HG02981 (cell line): ENCODE measurements at regions not wholly inside any gene's neighbourhood (a gene's known extent, or its start where the extent isn't known, plus 50 kb on each side); places are given as distances from the start of the nearest gene placed in this dataset.

Experiments
- ATAC-seq: cut with Tn5 transposase; IDR thresholded peaks from one replicate; pipeline ENCODE4 v1.9.1; 2021; ENCODE audit warnings: mild to moderate bottlenecking, moderate library complexity; ENCODE audit not compliant: unreplicated experiment

GRCh38 chr20:11195899-11196558 is 522.2 kb upstream of the JAG1 start:
- ATAC-seq: no peak

DNA sequence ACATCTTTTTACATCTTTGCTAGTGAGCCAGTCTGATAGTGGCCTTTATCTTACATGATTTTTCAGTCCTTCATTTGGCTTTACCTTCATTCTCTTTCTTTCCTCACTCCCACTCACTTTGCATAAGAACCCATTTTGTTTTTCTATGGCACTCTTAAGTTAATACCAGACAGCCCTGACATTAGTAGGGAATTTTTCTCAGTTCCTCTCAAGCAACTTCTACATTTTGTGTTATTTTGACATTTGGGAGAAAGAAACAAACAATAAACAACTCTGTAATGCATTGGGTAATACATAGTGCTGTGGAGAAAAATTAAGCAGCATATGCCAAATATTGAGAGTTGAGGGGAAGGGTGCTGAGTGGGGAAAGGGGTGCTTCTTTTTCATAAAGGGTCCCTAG is 524.1 kb upstream of the JAG1 start:
- ATAC-seq: no peak

DNA sequence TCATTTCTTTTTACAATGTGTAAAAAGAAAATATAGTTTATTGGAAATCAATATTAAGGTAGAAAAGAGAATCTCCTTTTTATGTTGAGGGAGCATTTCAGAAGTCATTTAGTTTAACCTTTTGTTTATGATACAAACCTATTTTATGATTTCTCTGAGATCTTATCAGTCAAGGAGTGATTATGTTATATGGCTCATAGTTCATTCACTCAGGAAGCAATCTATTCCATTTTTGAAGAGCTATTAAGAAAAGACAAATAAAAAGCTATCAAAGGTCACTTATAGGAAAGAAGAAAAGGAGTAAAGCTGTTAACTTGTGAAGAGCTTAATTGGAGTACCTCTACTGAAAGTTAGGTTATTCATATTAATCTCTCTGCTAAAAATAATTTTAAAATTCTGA is 526.6 kb upstream of the JAG1 start:
- ATAC-seq: no peak

DNA sequence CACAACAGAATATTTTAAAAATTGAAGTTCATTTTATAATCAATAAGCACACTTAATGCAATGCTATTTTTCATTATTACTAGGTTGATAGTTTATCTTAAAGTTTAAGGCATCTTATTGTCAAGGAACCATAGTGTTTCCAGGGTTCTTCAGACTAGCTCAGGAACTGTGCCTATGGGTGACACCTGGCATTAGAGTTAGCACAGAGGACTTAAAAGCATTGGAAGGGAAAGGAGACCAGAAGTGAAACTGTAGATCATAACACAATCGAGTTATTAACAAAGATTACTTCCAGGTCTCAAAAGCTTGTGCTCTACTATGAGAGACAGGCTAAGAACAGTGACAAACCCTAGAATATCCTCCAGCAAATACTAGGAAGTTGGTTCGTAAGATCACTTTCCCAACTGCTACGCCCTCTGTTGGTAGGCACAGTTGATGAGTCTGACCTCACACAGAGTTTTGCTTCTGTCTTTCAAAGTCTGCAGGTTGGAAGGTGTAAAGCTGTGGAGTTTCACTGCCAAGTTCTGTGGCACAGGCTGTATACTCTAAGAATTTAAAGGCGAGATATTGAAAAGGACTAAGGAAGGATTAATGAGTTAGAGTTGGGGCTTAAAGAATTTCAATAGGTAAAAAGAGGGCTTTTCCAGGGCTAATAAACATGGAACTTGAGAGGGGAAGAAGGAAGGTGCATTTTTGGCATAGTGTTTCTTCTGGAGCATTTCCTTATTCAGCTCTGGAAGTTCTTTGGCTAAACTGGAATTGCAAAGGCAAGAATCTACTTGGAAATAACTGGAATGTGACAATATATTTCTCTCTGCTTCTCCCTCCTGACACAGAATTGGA is 531.3 kb upstream of the JAG1 start:
- peak; percentile 69 for ATAC-seq

DNA sequence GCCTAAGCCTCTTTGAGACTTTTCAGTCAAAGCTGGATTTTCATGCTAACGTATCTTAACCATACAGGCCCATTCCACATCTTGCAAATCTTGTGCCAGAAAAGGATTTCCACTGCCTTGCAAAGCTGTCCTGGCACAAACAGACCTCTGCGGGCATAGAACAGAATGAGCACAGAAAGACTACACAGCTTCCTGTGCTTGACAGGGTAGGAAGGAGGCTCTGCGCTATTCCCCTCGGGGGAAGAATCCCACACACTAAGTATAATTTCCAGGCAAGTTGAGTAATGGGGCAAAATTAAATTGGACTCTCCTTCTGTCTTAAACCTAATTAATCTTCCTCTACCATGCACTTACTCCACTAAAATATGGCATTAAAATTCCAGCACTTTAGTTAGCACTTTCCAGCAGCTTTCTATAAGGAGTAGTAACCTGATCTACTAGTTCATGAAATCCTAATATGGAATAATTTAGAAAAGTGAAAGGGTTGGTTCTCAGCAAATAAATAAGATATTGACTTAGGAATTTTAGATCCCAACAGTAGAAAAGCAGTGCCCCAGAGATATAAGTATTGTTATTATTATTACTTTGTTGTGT is 532.1 kb upstream of the JAG1 start:
- ATAC-seq: no peak

- no peak for ATAC-seq
Observed at GRCh38 chr20:11207749-11208502, 534.1 kb upstream of the JAG1 start.

DNA sequence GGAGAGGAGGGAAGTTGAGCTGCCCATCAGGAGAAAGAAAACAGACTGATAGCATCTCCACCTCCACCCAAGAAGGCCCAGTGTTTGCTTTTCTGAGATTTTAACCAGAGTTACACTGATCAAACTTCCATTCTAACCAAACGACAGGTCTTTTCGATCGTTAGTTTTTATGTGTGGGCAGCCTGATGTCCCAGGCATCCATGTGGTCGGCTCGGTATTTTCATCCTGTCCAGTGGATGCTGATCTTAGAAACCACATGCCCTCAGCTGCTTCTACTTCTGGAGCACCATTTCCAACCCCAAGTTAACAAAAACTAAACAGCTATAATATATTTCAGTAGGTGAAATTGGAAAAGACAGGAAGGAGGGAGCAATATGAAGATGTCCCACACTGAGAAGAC is 536.8 kb upstream of the JAG1 start:
- ATAC-seq: no peak

DNA sequence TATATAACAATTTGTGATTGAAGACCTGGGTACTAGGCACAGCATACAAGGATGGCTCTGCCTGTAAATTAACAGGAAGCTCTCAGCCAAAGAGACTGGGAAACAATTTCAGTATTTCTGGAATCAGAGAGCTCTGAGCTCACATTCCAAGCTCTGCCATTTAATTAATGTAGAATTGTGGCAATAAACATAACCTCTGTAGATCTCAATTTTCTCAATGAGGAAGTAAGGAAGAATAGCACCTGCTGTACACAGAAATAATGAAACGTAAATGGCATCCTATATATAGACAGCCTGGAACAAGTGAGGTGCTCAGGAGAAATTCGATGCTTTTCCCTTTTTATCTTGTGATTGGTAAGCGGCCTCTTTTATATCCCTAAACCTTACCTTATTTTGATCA is 538.5 kb upstream of the JAG1 start:
- ATAC-seq: no peak

DNA sequence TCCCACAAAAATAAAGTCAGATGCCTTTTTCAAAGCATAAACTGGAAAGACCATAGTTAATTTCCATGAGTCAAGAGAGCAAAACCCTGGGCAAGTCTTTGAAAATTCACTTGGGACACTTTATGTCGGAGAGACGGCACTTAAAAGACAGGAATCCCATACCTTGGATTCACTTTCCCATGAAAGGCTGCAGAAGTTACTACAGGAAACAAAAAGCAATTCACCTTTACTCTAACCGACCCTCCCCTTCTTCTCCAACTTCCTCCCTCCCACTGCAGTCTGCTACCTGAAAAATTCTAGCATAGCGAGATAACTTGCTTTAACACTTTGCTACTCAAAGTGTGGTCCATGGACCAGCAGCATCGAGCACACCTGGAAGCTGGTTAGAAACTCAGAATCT is 539.1 kb upstream of the JAG1 start:
- no peak for ATAC-seq

- ATAC-seq: no peak
Observed at GRCh38 chr20:11214256-11214840, 540.5 kb upstream of the JAG1 start.

DNA sequence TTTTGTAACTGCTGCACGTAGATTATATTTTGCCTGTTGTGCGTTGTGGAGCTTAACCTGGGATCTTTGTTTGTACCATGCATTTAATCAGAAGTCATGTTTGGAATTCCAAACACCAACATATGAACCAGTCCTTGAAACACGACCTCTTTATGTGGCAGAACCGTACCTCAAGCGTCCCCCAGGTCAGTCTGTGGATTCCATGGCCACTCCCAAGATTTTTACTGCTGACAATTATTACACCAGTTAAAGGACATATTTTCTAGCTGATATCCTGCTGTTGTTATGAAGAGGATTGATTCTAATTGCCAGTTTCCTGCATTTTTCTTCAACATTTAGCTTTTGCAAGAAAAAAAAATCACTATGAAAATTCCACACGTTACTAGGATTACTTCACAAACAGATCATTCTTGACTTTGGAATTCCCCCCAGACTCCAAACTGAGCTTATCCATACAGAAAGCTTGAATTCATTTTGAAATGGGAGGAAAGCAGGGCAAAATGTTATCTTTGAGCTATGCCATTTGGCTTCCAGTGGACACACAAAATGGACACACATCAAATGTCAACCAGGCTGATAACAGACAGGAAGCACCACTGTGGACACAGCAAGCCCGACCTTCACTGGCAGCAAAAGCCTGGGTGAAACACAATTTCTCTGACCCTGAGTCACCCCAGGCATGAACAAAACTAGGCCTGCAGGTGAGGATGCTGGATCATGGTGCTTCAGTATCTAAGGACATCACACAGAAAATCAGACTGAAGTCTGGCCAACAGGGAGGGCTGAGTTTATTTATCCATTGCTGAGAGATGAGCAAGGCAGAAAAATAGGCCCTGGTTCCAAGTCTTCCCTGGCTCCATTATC is 542.9 kb upstream of the JAG1 start:
- ATAC-seq: no peak

- no peak for ATAC-seq
Observed at GRCh38 chr20:11217326-11218172, 543.8 kb upstream of the JAG1 start.

GRCh38 chr20:11218173-11218680 is 544.4 kb upstream of the JAG1 start:
- ATAC-seq: no peak

DNA sequence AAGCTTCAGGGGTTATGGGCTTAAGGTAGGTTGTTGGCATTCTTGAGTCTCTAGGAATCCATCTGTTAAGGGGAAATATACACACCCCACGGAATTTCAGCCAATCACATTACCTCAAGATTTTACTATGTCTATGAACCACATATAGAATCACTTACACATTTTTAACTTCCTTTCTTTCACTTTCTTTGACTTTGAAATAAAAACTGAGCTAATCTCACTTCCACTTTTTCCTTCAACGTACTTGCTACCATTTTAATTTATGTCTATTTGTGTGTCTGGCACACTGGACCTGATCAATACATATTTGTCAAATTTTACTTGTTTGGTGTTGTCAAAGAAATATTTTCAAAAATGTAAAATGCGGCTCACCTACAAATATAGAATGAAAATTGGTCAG is 545.4 kb upstream of the JAG1 start:
- no peak for ATAC-seq

GRCh38 chr20:11221046-11221445 is 547.2 kb upstream of the JAG1 start:
- no peak for ATAC-seq

GRCh38 chr20:11222243-11222642 is 548.4 kb upstream of the JAG1 start:
- no peak for ATAC-seq

DNA sequence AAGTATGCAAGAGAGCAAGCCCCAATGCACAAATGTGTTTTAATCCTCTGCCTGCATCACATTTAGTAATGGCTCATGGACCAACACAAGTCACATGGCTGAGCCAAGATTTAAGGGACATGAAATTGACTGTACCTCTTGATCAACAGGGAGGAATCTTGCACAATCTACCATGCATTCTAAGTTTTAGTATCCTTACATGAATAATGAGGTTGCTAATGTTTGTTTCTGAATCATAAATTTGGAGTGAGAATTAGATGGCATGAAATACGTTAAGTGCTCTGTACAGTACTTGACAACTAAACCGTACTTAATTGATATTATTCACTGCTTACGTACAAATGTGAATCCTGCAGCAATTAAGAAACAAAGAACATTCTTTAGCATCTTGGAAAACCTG is 553.8 kb upstream of the JAG1 start:
- no peak for ATAC-seq

- no peak for ATAC-seq
Observed at GRCh38 chr20:11229772-11230171, 556.0 kb upstream of the JAG1 start.

DNA sequence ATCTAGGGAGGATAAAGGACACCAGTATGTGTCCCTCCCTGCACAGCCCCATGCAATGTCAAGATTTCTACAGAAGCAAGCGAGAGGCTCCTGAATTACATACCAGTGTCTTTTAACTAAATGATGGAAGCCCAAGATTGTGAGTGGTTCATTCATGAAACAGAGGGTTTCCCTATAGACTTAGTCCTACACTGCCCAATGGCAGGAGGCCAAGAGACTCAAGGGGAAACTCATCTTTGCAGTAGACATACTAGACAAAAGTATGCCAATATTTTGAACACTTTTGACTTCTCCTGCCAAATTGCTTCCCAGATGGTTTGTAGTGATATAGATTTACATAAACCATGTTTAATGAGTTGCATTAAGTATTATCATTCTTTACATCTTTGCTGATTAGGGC is 557.2 kb upstream of the JAG1 start:
- no peak for ATAC-seq
